Activated naive CD4-positive, alpha-beta T cell treated with anti-CD3 and anti-CD28 coated beads, Interleukin-2, amount 50 U/mL, for 24 hours (primary cell): ENCODE measurements at regions not wholly inside any gene's neighbourhood (a gene's known extent, or its start where the extent isn't known, plus 50 kb on each side); places are given as distances from the start of the nearest gene placed in this dataset.

Experiments used
- H3K27ac Mint-ChIP-seq: one replicate; pipeline ENCODE4 v1.8.0; 2021; ENCODE audit warnings: mild to moderate bottlenecking, mixed read lengths
- H3K27me3 Mint-ChIP-seq: one replicate; pipeline ENCODE4 v1.8.0; 2021; ENCODE audit warnings: mixed read lengths
- H3K36me3 Mint-ChIP-seq: one replicate; pipeline ENCODE4 v1.8.0; 2021; ENCODE audit warnings: mixed read lengths
- H3K4me1 Mint-ChIP-seq: one replicate; pipeline ENCODE4 v1.8.0; 2021; ENCODE audit warnings: mixed read lengths
- H3K4me3 Mint-ChIP-seq: one replicate; pipeline ENCODE4 v1.8.0; 2021; ENCODE audit warnings: mild to moderate bottlenecking, mixed read lengths
- H3K9me3 Mint-ChIP-seq: one replicate; pipeline ENCODE4 v1.8.0; 2021; ENCODE audit warnings: mixed read lengths

DNA sequence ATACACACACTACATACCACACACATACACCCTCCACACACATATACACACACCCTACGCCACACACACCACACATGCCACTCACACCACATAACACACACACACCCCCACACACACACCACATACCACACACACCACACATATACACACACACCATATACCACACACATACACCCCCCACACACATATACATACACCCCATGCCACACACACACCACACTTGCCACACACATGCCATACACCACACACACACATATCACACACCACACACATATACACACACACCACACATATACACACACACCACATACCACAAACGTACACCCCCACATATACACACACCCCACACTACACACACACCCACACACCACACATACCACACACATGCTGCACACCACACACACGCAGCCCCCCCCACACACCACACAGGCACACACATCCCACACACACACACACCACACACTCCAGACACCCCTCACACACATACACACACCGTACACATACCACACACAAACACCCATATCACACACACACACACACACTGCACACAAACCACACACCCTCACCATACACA lies 76.7 kb upstream of the TMPRSS2 start:
- H3K4me3 Mint-ChIP-seq = no peak overlapping the region
- no peaks in the 10 kb centered on the region for H3K9me3 Mint-ChIP-seq

DNA sequence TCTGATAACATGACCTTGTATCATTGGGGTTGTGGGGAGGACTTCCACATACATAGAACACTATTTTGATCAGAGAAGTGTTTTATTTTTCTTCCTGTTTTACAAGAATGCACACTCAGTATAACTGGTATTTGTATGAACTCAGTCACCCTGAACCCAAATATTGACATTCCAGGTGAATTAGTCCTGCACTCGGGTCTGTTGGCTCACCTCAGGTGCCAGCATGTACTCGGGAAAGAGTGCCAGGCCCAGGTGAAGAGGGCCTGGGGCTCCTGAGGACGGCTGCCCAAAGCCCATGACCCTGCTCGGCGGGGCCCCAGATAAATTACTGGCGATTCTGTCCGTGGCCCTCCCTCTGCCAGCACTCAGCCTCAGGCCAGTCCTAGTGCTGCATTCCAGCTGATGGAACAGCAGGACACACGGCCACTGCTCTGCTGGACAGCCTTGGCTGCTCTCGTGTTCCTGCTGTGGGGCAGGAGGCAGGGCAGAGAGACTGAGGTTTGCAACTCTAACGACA lies 75.4 kb upstream of the TMPRSS2 start:
- no peak overlapping the region for H3K27ac Mint-ChIP-seq
- no peaks in the 10 kb centered on the region for H3K4me1 Mint-ChIP-seq
- peaks cover 6% of the 10 kb centered on the region for H3K9me3 Mint-ChIP-seq
- peaks cover 5% of the 10 kb centered on the region for H3K27me3 Mint-ChIP-seq
- H3K4me3 Mint-ChIP-seq = no peak overlapping the region
- no peaks in the 10 kb centered on the region for H3K36me3 Mint-ChIP-seq

More for the DNA sequence above, 76.7 kb upstream of the TMPRSS2 start:
- H3K36me3 Mint-ChIP-seq = no peaks in the 10 kb centered on the region
- H3K27me3 Mint-ChIP-seq = peaks cover 5% of the 10 kb centered on the region
- H3K4me1 Mint-ChIP-seq = no peaks in the 10 kb centered on the region
- no peak overlapping the region for H3K27ac Mint-ChIP-seq

GRCh38 chr21:41582866-41583265 lies 74.9 kb upstream of the TMPRSS2 start:
- Mint-ChIP-seq H3K27me3 (peaks cover 5% of the 10 kb centered on the region), H3K9me3 (peaks cover 6% of the 10 kb centered on the region), H3K36me3 (peaks cover 3% of the 10 kb centered on the region), H3K4me1 (no peaks in the 10 kb centered on the region), H3K27ac (no peak overlapping the region), H3K4me3 (no peak overlapping the region)

DNA sequence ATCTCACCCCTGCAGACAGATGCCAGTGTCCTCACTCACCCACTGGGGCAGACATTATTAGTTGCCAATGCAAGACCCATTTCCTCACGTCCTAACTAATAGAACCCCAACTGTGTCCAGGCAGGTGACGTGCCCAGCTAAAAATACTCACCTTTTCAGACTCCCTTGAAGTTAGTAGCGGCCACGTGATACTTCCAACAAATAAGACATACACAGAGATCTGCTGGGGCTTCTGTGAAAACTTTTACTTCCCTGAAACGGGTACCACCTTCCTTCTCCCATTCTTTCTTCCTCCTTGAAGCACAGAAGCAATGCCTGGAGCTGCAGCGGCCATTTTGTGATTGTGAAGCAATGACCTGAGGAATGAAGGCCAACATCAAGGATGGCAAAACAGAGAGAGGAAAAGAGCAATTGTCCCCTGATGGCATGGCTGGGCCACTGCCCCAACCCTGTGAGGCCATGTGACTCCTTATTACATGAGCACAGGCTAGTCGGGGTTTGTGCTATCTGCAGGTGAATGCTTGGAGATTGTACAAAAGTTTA lies 74.4 kb upstream of the TMPRSS2 start:
- Mint-ChIP-seq H3K9me3 (peaks cover 6% of the 10 kb centered on the region), H3K36me3 (peaks cover 3% of the 10 kb centered on the region), H3K27me3 (peaks cover 5% of the 10 kb centered on the region)

GRCh38 chr21:41581592-41582228 lies 73.8 kb upstream of the TMPRSS2 start:
- Mint-ChIP-seq H3K36me3 (peaks cover 3% of the 10 kb centered on the region), H3K27me3 (peaks cover 4% of the 10 kb centered on the region), H3K9me3 (peaks cover 8% of the 10 kb centered on the region), H3K27ac (no peak overlapping the region), H3K4me3 (no peak overlapping the region), H3K4me1 (no peaks in the 10 kb centered on the region)

More for the DNA sequence above, 74.4 kb upstream of the TMPRSS2 start:
- no peaks in the 10 kb centered on the region for H3K4me1 Mint-ChIP-seq
- no peak overlapping the region for H3K4me3 Mint-ChIP-seq
- no peak overlapping the region for H3K27ac Mint-ChIP-seq

GRCh38 chr21:41580758-41581554 lies 73.0 kb upstream of the TMPRSS2 start:
- peaks cover 14% of the 10 kb centered on the region for H3K9me3 Mint-ChIP-seq
- H3K36me3 Mint-ChIP-seq = peaks cover 3% of the 10 kb centered on the region
- no peak overlapping the region for H3K27ac Mint-ChIP-seq
- peaks cover 5% of the 10 kb centered on the region for H3K27me3 Mint-ChIP-seq
- no peaks in the 10 kb centered on the region for H3K4me1 Mint-ChIP-seq
- no peak overlapping the region for H3K4me3 Mint-ChIP-seq

- H3K4me1 Mint-ChIP-seq = no peaks in the 10 kb centered on the region
- no peak overlapping the region for H3K4me3 Mint-ChIP-seq
- peaks cover 8% of the 10 kb centered on the region for H3K27me3 Mint-ChIP-seq
- peaks cover 14% of the 10 kb centered on the region for H3K9me3 Mint-ChIP-seq
- H3K27ac Mint-ChIP-seq = no peak overlapping the region
- peaks cover 3% of the 10 kb centered on the region for H3K36me3 Mint-ChIP-seq
Observed at GRCh38 chr21:41579692-41580091, 71.7 kb upstream of the TMPRSS2 start.

DNA sequence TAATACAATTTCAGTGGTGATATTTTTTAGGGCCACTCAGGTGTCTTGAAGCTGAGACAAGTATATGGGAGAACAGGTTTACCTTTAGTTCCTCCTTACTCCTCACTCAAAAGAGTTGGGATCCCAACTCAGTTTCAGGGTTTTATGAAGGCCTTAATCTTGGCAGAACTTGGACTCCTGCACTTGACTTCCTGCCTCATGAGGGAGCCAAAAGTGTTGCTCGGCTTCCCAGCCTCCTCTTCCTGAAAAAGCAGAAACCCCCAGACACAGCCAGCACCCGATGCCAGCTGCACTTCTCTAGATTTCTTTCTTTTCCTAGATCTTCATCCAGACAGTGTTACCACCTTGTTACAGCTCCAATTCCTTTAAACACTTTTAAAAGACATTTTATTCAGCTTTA lies 70.8 kb upstream of the TMPRSS2 start:
- Mint-ChIP-seq H3K36me3 (peaks cover 3% of the 10 kb centered on the region), H3K4me3 (no peak overlapping the region), H3K9me3 (peaks cover 14% of the 10 kb centered on the region), H3K4me1 (no peaks in the 10 kb centered on the region), H3K27ac (no peak overlapping the region), H3K27me3 (peaks cover 11% of the 10 kb centered on the region)

DNA sequence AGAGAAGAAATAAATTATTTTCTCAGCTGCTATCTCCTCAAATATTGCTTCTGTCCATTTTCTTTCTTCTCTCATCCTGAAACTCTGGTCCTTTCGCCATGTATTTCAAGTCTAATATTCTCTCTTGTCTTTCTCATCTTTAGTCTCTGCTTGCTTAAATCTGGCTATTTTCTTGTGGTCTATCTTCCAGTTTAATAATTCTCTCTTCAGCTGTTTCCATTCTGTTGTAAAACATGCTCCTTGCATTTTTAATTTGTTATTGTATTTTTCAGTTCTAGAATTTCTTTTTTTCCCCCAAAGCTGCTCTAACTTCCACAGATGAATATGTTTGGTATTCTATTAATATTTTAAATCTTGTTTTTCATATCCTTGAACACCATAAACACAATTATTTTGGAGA lies 70.1 kb upstream of the TMPRSS2 start:
- no peak overlapping the region for H3K4me3 Mint-ChIP-seq
- peaks cover 14% of the 10 kb centered on the region for H3K9me3 Mint-ChIP-seq
- no peak overlapping the region for H3K27ac Mint-ChIP-seq
- peaks cover 3% of the 10 kb centered on the region for H3K36me3 Mint-ChIP-seq
- peaks cover 12% of the 10 kb centered on the region for H3K27me3 Mint-ChIP-seq
- no peaks in the 10 kb centered on the region for H3K4me1 Mint-ChIP-seq

DNA sequence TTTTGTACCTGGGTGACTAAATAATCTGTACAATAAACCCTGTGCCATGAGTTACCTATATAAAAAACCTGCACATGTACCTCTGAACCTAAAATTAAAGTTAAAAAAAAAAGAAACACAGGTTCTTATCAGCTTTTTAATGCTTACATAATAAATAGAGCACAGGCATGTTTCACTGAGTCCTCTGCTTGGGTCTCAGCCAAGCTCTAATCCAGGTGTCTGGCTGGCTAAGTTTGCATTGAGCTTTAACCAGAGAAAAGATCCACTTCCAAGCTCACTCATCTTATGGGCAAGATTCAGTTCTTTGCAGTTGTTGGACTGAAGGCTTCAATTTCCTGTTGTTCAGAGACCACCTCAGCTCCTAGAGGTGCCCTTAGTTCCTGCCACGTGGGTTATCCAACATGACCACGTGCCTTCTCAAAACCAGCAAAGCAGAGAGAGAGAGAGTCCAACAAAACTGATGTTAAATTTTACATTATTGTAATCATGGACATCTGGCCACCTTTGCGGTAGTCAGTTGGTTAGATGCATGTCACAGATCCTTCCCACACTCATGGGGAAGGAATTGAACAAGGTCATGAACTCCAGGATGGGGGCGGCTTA lies 68.2 kb upstream of the TMPRSS2 start:
- Mint-ChIP-seq H3K27me3 (peaks cover 12% of the 10 kb centered on the region), H3K36me3 (peaks cover 5% of the 10 kb centered on the region), H3K4me1 (no peaks in the 10 kb centered on the region), H3K27ac (no peak overlapping the region), H3K9me3 (peaks cover 18% of the 10 kb centered on the region), H3K4me3 (no peak overlapping the region)

DNA sequence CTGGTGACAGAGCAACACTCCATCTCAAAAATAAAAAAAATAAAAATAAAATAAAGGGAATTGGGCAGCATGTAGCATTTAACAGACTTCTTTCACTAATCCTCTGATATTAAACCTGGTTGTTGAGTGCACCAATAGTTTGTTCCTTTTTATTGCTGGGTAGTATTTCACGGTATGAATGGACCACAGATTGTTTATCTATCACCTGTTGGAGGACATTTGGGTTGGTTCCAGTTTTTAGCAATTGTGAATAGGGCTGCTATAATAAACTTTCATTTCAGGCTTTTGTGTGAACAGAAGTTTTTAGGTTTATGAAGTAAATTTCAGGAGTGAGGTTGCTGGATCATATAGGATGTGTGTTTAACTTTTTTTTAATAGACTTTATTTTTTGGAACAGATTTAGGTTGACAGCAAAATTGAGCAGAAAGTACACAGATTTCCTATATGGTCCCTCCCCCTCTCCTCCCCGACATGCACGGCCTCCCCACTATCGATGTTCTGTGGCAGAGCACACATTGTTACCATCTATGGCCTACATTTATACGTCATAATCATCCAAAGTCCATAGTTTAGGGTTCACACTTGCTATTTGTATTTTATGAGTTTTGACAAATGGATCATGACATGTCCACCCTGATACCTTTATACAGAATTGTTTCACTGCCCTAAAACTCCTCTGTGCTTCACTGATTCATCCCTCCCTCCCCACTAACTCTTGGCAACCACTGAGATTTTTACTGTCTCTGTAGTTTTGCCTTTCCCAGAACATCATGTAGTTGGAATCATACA lies 66.1 kb upstream of the TMPRSS2 start:
- H3K9me3 Mint-ChIP-seq = peaks cover 15% of the 10 kb centered on the region
- H3K27me3 Mint-ChIP-seq = peaks cover 12% of the 10 kb centered on the region
- no peak overlapping the region for H3K4me3 Mint-ChIP-seq
- peaks cover 5% of the 10 kb centered on the region for H3K36me3 Mint-ChIP-seq
- no peak overlapping the region for H3K27ac Mint-ChIP-seq
- no peaks in the 10 kb centered on the region for H3K4me1 Mint-ChIP-seq

- H3K36me3 Mint-ChIP-seq = peaks cover 2% of the 10 kb centered on the region
- H3K27ac Mint-ChIP-seq = no peak overlapping the region
- peaks cover 20% of the 10 kb centered on the region for H3K27me3 Mint-ChIP-seq
- no peaks in the 10 kb centered on the region for H3K4me1 Mint-ChIP-seq
- H3K4me3 Mint-ChIP-seq = no peak overlapping the region
- H3K9me3 Mint-ChIP-seq = peaks cover 12% of the 10 kb centered on the region
Observed at GRCh38 chr21:41571938-41572510, 64.1 kb upstream of the TMPRSS2 start.

DNA sequence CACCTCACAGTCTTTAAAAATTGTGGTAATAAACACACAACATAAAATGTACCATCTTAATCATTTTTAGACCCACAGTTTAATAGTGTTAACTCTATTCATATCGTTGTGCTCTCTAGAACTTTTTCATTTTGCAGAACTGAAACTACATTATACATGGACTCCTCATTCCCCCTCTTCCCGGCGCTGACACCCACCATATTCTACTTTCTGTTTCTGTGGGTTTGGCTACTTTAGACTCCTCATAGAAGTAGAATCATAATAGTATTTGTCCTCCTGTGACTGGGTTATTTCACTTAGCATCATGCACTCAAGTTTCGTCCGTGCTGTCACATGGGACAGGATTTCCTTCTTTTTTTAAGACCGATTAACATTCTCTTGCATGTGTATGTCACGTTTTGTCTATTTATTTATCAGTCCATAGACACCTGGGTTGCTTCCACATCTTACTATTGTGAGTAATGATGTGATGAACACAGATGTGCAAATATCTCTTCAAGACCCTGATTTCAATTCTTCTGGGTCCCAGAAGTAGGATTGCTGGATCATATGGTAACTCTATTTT lies 62.9 kb upstream of the TMPRSS2 start:
- no peaks in the 10 kb centered on the region for H3K4me1 Mint-ChIP-seq
- peaks cover 18% of the 10 kb centered on the region for H3K27me3 Mint-ChIP-seq
- H3K4me3 Mint-ChIP-seq = no peak overlapping the region
- H3K36me3 Mint-ChIP-seq = peaks cover 2% of the 10 kb centered on the region
- no peak overlapping the region for H3K27ac Mint-ChIP-seq
- H3K9me3 Mint-ChIP-seq = peaks cover 4% of the 10 kb centered on the region

DNA sequence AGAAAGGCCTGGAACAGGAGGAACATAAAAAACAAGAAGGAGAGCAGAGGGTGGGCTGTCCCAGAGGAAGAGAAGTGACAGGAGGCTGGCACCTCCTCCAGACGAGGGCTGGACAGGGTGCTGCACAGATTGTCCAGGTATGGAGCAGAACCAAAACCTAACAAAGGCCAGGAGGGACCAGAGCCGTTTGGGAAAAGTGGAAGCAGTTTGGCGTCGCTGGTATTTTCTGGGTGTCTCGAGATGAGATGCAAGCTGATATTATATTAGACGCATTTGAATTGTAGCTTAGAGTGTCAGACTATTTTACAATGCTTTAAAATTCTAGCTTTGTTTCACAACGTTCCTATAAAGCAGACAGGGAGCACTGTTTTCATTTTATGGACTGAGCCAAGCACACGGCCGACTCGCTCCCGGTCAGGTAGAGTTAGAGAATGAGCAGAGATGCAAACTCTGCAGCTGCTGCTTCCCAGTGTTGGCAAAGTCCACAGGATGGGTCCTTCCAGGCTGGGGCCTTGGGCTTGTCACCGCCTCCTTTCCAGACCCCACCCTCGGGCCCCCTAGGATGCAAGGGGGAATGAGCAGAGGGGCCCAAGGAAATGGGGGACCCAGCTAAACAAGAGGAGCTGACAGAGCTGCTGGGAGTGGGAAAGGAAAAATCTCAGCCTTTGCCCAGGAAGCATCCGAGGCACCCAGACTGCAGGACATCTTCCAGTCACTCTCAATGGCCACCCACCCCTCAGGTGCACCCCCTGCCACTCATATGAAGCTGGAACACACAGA lies 60.8 kb upstream of the TMPRSS2 start:
- peaks cover 5% of the 10 kb centered on the region for H3K4me1 Mint-ChIP-seq
- H3K27ac Mint-ChIP-seq = no peak overlapping the region
- peaks cover 11% of the 10 kb centered on the region for H3K27me3 Mint-ChIP-seq
- no peak overlapping the region for H3K4me3 Mint-ChIP-seq
- H3K9me3 Mint-ChIP-seq = peaks cover 4% of the 10 kb centered on the region
- peaks cover 2% of the 10 kb centered on the region for H3K36me3 Mint-ChIP-seq
